ENCODE measurements at regions not wholly inside any gene's neighbourhood (a gene's known extent, or its start where the extent isn't known, plus 50 kb on each side); places are given as distances from the start of the nearest gene placed in this dataset.

DNA sequence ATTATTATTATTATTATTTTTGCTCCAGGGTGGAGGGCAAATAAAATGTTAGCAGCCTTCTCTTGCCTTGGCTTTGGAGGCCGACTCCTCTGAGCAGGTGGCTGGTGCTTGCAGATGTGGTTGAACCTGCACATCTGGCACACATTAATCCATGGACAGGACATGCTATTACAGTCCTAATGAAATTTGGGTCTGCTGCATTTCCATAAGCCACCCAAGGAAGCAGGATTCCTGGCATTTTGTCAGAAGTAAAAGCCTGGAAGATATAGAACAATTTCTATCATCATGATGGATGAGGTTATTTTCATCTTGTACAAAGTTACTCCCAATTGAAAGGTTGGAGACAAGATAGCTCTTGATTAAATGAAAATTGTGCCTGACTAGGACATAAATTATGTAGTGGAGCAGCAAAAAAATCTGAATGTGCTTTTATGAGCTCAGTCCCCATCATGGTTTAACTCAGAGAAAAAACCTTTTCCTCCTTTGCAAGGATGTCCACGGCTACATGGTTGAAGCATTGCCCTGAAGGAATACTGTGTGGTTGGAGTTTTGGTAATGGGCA is 130.9 kb upstream of the RGMA start:
- Mint-ChIP-seq H3K27me3 (ENCODE audit: low read depth, poor library complexity) (peaks cover 10% of the 10 kb centered on the region), H3K36me3 (ENCODE audit: low read depth) (no peaks in the 10 kb centered on the region), H3K27ac (no peak overlapping the region), H3K4me3 (no peak overlapping the region), H3K9me3 (no peaks in the 10 kb centered on the region), H3K4me1 (peaks cover 6% of the 10 kb centered on the region)
- no peak for DNase-seq
- TF ChIP-seq CTCF (IDR thresholded peaks at IDR 0.05), result no peak

DNA sequence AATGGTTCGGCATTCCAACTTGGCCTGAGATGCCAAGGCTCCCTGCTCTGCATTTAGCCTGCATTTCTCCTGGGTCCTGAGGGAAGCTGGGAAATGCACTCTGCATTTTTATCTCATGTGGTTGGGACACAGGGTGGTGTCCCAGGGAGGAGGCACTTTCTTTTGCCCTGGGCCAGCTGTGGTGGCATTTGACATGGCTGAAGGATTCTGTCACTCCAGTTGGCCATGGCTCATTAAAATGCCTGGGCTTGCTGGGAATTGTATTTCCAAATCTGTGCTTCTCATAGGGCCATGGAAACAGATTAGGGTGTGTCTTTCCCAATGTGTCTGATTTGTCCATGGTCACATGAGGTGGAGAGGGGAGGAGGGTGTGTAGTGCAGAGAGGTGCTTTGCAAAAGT is 128.3 kb upstream of the RGMA start:
- TF ChIP-seq CTCF (IDR thresholded peaks at IDR 0.05), result no peak
- H3K9me3 Mint-ChIP-seq, result peaks cover 5% of the 10 kb centered on the region
- H3K4me3 Mint-ChIP-seq, result no peak overlapping the region
- no peaks in the 10 kb centered on the region for H3K36me3 Mint-ChIP-seq (ENCODE audit: low read depth)
- H3K27me3 Mint-ChIP-seq (ENCODE audit: low read depth, poor library complexity), result peaks cover 10% of the 10 kb centered on the region
- DNase-seq, result no peak
- H3K27ac Mint-ChIP-seq, result no peak overlapping the region
- H3K4me1 Mint-ChIP-seq, result peaks cover 6% of the 10 kb centered on the region

DNA sequence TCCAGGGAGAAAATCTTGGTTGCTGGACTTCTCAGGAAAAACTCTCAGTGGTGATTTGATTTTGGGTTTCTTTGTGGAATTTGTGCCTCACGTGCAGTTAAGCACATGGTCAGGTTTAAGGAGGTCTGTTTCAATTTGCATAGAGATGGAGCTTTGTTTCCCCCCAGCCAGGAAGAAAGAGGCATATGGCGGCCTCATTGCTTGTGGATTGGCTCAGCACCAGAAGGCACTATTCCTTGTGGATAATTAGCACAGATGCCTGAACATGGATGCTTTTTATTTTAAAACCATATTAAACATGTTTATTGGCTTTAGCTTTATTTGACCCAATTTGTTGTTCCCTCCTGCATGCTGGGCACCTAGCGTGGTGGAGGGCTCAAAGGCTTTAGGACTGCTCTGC is 125.1 kb upstream of the RGMA start:
- no peak for TF ChIP-seq CTCF (IDR thresholded peaks at IDR 0.05)
- Mint-ChIP-seq H3K9me3 (peaks cover 5% of the 10 kb centered on the region), H3K27me3 (ENCODE audit: low read depth, poor library complexity) (peaks cover 5% of the 10 kb centered on the region), H3K27ac (no peak overlapping the region), H3K36me3 (ENCODE audit: low read depth) (no peaks in the 10 kb centered on the region), H3K4me3 (no peak overlapping the region), H3K4me1 (no peaks in the 10 kb centered on the region)
- no peak for DNase-seq

DNA sequence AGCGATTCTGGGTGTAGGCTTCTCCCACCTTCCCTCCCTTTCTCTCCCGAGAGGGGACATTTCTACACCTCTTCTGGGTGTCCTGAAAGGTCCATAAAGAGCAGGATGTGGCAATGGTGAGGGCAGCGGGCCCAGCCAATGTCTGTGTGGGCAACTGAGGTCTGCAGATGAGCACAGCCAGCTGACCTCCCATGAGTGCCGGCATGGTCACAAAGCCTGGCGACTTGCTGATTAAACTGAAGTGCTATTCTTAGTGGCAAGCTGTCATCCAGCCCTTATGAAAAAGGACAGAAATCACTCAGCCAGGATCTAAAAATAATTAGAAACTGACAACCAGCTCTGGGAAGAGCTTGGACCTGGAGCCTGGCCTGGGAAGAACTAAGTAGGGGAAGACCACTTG is 124.3 kb upstream of the RGMA start:
- no peaks in the 10 kb centered on the region for H3K36me3 Mint-ChIP-seq (ENCODE audit: low read depth)
- no peak overlapping the region for H3K4me3 Mint-ChIP-seq
- H3K27me3 Mint-ChIP-seq (ENCODE audit: low read depth, poor library complexity), result peaks cover 5% of the 10 kb centered on the region
- no peaks in the 10 kb centered on the region for H3K4me1 Mint-ChIP-seq
- no peak for TF ChIP-seq CTCF (IDR thresholded peaks at IDR 0.05)
- no peak for DNase-seq
- H3K27ac Mint-ChIP-seq, result no peak overlapping the region
- peaks cover 5% of the 10 kb centered on the region for H3K9me3 Mint-ChIP-seq

DNA sequence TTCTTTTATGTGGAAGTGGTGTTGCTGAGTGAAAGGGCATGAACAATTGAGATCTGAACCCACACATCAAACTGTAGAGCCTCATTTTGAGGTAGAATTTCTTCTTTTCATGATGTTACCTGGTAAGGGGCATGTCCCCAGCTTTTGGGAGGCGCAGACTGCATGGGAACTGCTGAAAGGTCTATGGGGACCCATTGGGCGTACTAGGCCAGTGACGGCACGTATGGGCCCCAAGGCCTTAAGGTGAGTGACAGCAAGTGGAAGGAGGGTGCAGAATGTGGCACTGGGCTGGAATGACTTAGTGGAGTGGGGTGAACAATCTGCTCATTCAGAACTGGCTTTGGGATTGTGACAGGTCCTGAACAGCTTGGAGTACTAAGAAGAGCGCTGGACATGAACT is 123.6 kb upstream of the RGMA start:
- no peak overlapping the region for H3K4me3 Mint-ChIP-seq
- peaks cover 5% of the 10 kb centered on the region for H3K27me3 Mint-ChIP-seq (ENCODE audit: low read depth, poor library complexity)
- H3K36me3 Mint-ChIP-seq (ENCODE audit: low read depth), result no peaks in the 10 kb centered on the region
- H3K4me1 Mint-ChIP-seq, result no peaks in the 10 kb centered on the region
- H3K27ac Mint-ChIP-seq, result no peak overlapping the region
- no peak for TF ChIP-seq CTCF (IDR thresholded peaks at IDR 0.05)
- no peak for DNase-seq
- H3K9me3 Mint-ChIP-seq, result peaks cover 5% of the 10 kb centered on the region

DNA sequence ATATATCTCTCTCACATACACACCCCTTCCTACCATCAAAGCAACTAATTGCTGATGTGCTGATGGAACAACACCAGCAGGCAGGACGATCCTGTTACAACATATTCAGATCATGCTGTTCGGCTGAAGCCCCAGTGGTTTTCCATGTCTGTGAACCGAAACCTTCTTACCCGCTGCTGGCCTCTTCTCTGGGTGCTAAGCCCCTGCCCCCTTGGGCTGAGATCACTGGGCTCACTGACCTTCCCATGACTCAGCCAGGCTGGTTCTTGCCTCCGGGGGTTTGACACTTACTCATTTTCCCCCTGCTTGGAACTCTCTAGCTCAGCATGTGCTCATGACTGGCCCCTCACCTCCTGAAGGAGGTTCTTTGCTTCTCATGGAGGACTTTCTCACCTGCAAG is 122.0 kb upstream of the RGMA start:
- Mint-ChIP-seq H3K27me3 (ENCODE audit: low read depth, poor library complexity) (peaks cover 7% of the 10 kb centered on the region), H3K9me3 (peaks cover 5% of the 10 kb centered on the region), H3K4me3 (no peak overlapping the region), H3K27ac (no peak overlapping the region), H3K4me1 (no peaks in the 10 kb centered on the region), H3K36me3 (ENCODE audit: low read depth) (no peaks in the 10 kb centered on the region)
- no peak for DNase-seq
- TF ChIP-seq CTCF (IDR thresholded peaks at IDR 0.05), result no peak

Measured in nephron progenitor cell (in vitro differentiated cells).